ENCODE measurements at regions not wholly inside any gene's neighbourhood (a gene's known extent, or its start where the extent isn't known, plus 50 kb on each side); places are given as distances from the start of the nearest gene placed in this dataset.

DNA sequence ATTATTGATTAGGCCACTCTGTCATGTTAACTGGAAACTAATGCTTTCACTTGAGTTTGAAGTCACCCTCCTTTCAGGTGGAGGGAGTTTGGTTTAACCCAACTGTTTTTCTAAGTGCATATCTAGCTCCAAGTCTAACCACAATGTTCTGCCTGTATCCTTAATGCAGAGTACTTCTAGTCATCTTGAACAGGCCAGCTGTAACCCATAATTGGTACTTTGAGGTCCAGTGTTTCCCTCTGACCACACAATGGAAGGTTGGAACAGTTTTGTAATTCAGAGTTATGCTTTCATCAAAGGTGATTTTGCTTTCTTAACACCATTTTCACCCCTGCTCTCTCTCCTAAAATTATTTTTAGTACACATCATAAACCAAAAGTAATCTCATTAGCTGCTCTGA, 237.2 kb upstream of the DCN start:
- no peak for DNase-seq

DNA sequence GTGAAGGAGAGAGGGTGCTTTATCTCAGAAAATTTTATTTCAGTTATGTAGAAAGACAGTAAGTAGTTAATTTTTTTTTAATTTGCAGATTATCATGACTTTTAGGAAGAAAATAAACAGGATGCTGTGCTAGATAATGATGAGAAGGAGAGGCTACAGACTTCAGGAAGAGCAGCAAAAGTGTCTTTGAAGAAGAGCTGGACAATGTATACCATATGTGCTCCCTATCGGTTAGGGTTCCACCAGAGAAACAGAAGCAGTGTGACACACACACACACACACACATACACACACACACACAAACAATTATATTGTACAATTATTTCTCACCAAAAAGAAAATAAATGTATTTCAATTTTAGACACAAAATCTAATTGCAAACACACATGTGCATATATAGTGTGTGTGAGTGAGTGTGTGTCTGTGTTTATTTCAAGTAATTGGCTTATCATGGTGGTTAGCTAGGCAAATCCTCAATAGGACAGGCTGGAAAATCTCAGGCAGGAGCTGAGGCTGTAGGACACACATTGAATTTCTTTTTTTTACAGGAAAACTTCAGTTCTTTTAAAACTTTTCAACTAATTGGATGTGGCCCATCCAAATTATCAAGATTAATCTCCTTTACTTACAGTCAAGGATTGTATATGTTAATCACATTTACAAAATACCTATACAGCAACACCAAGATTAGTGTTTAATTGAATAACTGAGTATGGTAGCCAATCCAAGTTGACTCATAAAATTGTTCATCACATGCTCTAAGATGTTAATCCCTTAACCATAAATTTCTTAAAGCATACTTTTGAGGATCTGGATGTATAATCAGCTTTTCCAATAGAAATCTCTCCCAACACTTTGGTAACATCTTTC, 235.8 kb upstream of the DCN start:
- no peak for DNase-seq

GRCh38 chr12:91417650-91418049, 235.0 kb upstream of the DCN start:
- DNase-seq = no peak

DNA sequence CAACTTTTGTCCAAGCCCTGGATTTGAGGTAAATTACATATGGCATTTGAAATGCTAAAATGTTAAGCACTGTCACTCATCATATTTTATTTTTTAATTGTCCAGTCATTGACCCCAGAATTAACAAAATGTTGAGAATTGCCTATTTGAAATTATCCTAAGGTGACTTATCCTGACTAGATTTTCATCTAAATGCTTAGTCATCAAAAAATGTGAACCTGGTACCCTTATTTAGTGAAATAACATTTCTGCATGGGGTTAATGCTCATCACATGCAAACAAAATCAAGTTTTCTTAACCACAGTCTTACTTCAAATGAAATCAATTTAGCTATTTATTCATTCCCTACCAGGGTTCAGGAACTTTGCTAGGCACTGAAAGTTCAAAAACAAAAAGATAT, 232.0 kb upstream of the DCN start:
- DNase-seq = no peak

GRCh38 chr12:91413581-91414546, 231.2 kb upstream of the DCN start:
- no peak for DNase-seq

- DNase-seq = peak; percentile 45
Measured at GRCh38 chr12:91406920-91407341, 224.3 kb upstream of the DCN start.

- no peak for DNase-seq
Measured at GRCh38 chr12:91404441-91404840, 221.8 kb upstream of the DCN start.

DNA sequence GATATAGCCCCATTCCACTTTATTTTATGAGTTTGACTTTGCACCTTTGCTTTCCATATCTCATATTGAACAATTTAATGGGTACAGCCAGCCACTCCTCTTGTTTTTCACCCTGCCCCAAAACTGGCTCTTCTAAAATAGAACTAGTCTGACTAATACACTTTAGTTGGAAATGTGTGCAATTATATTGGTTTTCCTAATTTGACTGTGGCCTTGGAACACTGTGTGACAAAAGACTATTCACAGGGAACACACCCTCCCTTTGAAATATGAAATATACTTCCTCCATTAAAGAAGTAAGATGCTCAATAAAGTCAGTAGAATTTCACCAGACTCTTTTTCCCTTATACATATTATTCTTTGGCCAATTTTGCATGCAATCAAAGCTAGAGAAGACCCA, 218.6 kb upstream of the DCN start:
- no peak for DNase-seq

- no peak for DNase-seq
Measured at GRCh38 chr12:91400271-91400670, 217.7 kb upstream of the DCN start.

DNA sequence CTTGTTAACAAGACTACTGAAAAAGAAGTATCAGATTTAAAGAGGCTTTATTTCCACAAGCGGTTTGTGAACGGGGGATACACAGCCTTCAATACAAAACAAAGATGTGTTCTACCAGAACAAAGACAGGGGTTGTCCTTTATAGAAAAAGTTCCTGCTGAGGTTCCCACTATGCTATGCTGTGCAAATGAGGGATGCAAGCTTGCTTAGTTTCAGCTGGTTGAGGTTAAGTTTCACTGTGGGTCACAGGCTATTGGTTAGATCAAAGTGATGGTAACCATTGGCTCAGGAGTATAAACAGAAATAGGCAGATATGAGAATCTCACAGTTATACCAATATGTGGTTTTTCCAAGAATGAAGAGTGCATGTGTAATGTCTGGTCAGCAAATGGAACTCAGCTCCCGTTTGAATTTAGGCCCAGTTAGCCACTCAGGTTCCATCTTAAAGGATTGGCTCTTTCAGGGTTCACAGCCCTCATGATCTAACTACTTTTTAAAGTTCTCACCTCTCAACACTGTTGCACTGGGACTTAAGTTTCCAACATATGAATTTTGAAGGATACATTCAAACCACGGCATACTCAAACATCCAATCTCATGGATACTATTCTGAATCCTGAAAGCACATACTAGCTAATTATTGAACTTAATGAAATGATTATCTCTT, 215.4 kb upstream of the DCN start:
- DNase-seq = no peak

GRCh38 chr12:91396293-91396692, 213.7 kb upstream of the DCN start:
- no peak for DNase-seq

GRCh38 chr12:91395628-91396135, 213.1 kb upstream of the DCN start:
- no peak for DNase-seq

GRCh38 chr12:91394903-91395302, 212.3 kb upstream of the DCN start:
- DNase-seq = no peak

- no peak for DNase-seq
Measured at GRCh38 chr12:91388573-91388972, 206.0 kb upstream of the DCN start.

DNA sequence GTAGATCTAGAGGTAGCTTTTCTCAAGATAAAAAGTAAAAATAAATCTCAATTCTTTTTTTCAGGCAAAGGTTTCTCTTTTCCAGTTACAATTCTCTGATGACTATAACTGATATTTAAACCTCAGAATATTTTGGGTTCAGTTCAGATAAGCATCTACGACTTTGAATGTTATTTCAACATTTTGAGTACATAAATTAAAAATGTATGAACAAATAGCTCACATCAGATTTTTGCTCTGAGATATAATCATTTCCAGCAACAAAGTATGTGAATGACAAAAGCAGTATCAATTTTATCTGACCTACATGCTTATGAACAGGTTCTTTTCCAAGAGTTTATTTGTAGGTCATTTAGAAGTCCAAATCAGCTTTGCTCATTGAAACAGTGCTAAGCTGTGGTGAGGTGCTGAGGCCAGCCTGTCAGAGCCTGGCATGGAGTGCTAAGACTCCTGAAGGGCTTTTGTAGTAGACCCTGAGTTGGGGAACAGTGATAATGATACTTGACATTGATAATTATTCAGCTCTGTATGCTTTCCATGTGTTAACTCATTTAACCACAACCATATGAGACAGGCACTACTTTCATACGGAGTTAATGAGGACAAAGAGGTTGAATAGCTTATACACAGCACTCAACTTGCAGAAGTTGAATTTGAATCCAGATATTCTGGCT, 205.0 kb upstream of the DCN start:
- no peak for DNase-seq

DNA sequence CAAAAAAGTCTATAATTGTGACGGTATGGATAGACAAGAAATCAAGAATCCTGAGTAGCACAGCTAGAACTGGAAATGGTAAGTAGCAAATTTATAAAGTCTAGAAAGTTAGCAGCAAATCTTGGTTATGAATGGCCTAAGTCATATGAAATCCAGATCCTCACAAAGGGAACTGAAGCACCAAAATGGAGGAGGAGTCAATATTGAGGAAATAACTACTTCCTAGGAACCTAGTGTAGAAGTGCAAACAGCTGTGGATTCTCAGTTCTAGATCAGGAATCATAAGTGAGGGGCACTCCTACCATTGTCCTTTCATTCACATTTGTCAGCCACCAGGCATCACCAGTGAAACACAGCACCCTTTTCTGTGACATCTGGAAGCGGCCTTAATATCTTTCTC, 202.2 kb upstream of the DCN start:
- DNase-seq = peak; percentile 19

GRCh38 chr12:91384366-91384765, 201.7 kb upstream of the DCN start:
- DNase-seq = no peak

DNA sequence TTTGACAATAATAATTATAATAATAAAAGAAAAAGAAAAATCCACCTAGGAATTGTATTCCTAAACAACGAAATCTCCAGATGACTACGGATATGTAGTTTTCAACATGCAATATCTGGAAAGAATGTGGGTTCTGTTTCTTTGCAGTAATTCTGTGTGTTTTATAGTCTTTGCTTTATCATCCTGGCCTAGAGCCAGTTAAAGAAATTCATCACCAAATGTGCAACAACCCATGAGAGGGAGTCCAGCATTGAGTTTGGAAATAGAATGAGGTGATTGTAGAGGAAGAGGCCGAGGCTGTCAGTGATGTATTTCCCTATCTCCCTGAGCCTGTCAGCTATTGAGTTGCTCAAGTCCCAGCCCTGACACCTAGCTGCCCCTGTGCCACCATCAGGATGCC, 200.5 kb upstream of the DCN start:
- DNase-seq = no peak

- peak; percentile 72 for DNase-seq
Measured at GRCh38 chr12:91382081-91382543, 199.5 kb upstream of the DCN start.

DNA sequence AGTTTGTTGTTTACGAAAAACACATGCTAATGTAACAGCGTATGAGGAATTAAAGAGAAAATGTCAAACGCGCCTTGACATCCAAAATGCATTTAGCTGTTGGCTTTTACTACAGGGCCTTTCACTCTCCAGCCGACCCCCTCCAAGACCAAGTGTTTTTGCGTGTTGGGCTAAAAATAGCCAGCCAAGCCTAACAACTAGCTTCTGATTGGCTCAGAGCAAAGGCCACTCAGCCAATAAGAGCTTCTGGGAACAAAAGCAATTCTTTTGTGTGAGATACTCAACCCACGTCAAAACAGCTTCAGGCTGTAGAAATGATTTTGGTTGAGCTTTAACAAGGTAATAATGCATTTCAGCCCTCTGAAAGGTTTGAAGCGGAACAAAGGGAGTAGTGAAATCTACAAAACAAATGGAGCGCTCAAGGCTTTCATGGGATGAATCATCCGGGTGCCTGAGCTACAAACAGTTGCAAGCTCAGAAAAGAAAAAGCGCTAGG, 198.7 kb upstream of the DCN start:
- peak; percentile 13 for DNase-seq

- DNase-seq = no peak
Measured at GRCh38 chr12:91380631-91381030, 198.0 kb upstream of the DCN start.

Measured in inflammatory macrophage treated with lipopolysaccharide for 4 hours (primary cell).